Psoas muscle (tissue), 7 donors: ENCODE measurements at regions not wholly inside any gene's neighbourhood (a gene's known extent, or its start where the extent isn't known, plus 50 kb on each side); places are given as distances from the start of the nearest gene placed in this dataset.
A peak's percentile ranks its signal among the peaks of the same experiment; 100 is the strongest.

ENCODE experiments used
- ATAC-seq, 4 donors: fragments of 200-7000 bp; cut with Tn5 transposase; one replicate each; pipeline ENCODE4 v1.9.1; 2020; ENCODE audit warnings: moderate library complexity in 3 of 4, mild to moderate bottlenecking in 2 of 4
- DNase-seq, 2 donors: peaks; one replicate each; pipeline ENCODE4 v3.0.0-alpha.2; 2020
- H3K27ac ChIP-seq: fragments of 200-600 bp; one replicate; pipeline ENCODE4 v1.8.0; 2022
- H3K27me3 ChIP-seq, 3 donors: fragments of 200-600 bp in 1 of 3; one replicate each; pipeline versions ENCODE4 v1.6.1 to v1.8.0; 2013 to 2022; ENCODE audit warnings: low read length in 2 of 3, mild to moderate bottlenecking in 2 of 3, moderate library complexity in 1 of 3; ENCODE audit not compliant: insufficient read depth in 3 of 3
- H3K36me3 ChIP-seq, 2 donors: fragments of 200-600 bp in 1 of 2; one replicate each; pipeline versions ENCODE4 v1.6.1 to v1.8.0; 2013 to 2022; ENCODE audit warnings: low read depth in 1 of 2, mild to moderate bottlenecking in 1 of 2, moderate library complexity in 1 of 2; ENCODE audit not compliant: insufficient read depth in 1 of 2
- H3K4me1 ChIP-seq: fragments of 200-600 bp; one replicate; pipeline ENCODE4 v1.8.0; 2022
- H3K4me3 ChIP-seq: fragments of 200-600 bp; one replicate; pipeline ENCODE4 v1.8.0; 2022; ENCODE audit warnings: mild to moderate bottlenecking
- H3K9me3 ChIP-seq: fragments of 200-600 bp; one replicate; pipeline ENCODE4 v1.8.0; 2022
- CTCF ChIP-seq: fragments of 200-600 bp; IDR thresholded peaks from one replicate; pipeline ENCODE4 v1.8.0; 2022; ENCODE audit warnings: antibody characterized with exemption
- WGBS, 3 donors: extraction: QIAGEN DNeasy Blood & Tissue Kit; methylation state at CpG; one replicate each; pipeline versions ENCODE4 v1.1.6 to v1.1.7; 2013; 5-methylcytosine and 5-hydroxymethylcytosine counted together
- intact Hi-C, 2 donors: fragments of 100-400 bp; cut with DNase I; formaldehyde crosslinking; loops; one replicate each; pipeline versions ENCODE4 v1.11.0 to v1.14.2; 2022
- donor health status: healthy with polysubstance abuse.
- donor health status: DM: no; HTN: no; CAD: no; lungs with moderate emphysema.
- donor health status: Bipolar disorder and iron deficiency.
- donor health status: healthy.
- donor health status: DM: yes; HTN: yes; CAD: no.
- donor health status: DM: no; HTN: no; CAD: no.
- donor health status: DM: yes; HTN: yes; CAD: no.

- intact Hi-C loops: loop anchor here in 1 of 2 donors (5.0 kb wide), 1 partner anchor 67 kb away; no protein-coding TSS in a partner anchor
- ATAC-seq: no peak
- H3K4me3 ChIP-seq: no peak overlapping the region
- 4 to 22% (median 14%) methylated on average over 1 of the region's 1 CpG for WGBS, 3 donors
- peak overlapping the region; percentile 92 for H3K27ac ChIP-seq
- TF ChIP-seq CTCF: no peak
- H3K36me3 ChIP-seq: peaks cover 0 to 16% of the 10 kb centered on the region in 2 donors
- no peaks in the 10 kb centered on the region for H3K9me3 ChIP-seq
- H3K27me3 ChIP-seq: no peaks in the 10 kb centered on the region
- H3K4me1 ChIP-seq: peaks cover 79% of the 10 kb centered on the region
- no peak for DNase-seq
These were observed 70.9 kb upstream of the EDEM3 start for GRCh38 chr1:184825571-184825970.

GRCh38 chr1:184824691-184825323 is 70.1 kb upstream of the EDEM3 start:
- no peak for DNase-seq
- H3K36me3 ChIP-seq: peaks cover 0 to 23% of the 10 kb centered on the region in 2 donors
- no peaks in the 10 kb centered on the region for H3K9me3 ChIP-seq
- H3K4me3 ChIP-seq: no peak overlapping the region
- intact Hi-C loops: loop anchor here in 1 of 2 donors (5.0 kb wide), 1 partner anchor 67 kb away; no protein-coding TSS in a partner anchor
- peaks cover 72% of the 10 kb centered on the region for H3K4me1 ChIP-seq
- peak overlapping the region; percentile 92 for H3K27ac ChIP-seq
- 36 to 51% (median 43%) methylated on average over 3 of the region's 3 CpGs for WGBS, 3 donors
- no peak for TF ChIP-seq CTCF
- no peaks in the 10 kb centered on the region for H3K27me3 ChIP-seq
- ATAC-seq: no peak

- Histone ChIP-seq H3K36me3 (peaks cover 0 to 41% of the 10 kb centered on the region in 2 donors), H3K27me3 (no peaks in the 10 kb centered on the region), H3K4me3 (no peak overlapping the region), H3K9me3 (no peaks in the 10 kb centered on the region), H3K4me1 (peaks cover 60% of the 10 kb centered on the region), H3K27ac (peak overlapping the region; percentile 92)
- ATAC-seq (peak; percentile 75 to 89 (median 84)), DNase-seq (no peak)
- 28 to 37% (median 28%) methylated on average over 4 of the region's 4 CpGs for WGBS, 3 donors
- TF ChIP-seq CTCF: no peak
- intact Hi-C loops: no loop called here
These were observed 68.4 kb upstream of the EDEM3 start for GRCh38 chr1:184823080-184823479.

GRCh38 chr1:184822267-184822666 is 67.6 kb upstream of the EDEM3 start:
- DNase-seq (no peak), ATAC-seq (peak in 3 of 4 donors; percentile 16 to 38 (median 29))
- intact Hi-C loops: no loop called here
- no peaks in the 10 kb centered on the region for H3K9me3 ChIP-seq
- H3K27ac ChIP-seq: peak overlapping the region; percentile 92
- 52 to 59% (median 59%) methylated on average over 1 of the region's 1 CpG for WGBS, 3 donors
- no peaks in the 10 kb centered on the region for H3K27me3 ChIP-seq
- H3K4me1 ChIP-seq: peaks cover 54% of the 10 kb centered on the region
- H3K36me3 ChIP-seq: peaks cover 0 to 48% of the 10 kb centered on the region in 2 donors
- no peak overlapping the region for H3K4me3 ChIP-seq
- TF ChIP-seq CTCF: no peak

GRCh38 chr1:184821658-184822057 is 67.0 kb upstream of the EDEM3 start:
- Histone ChIP-seq H3K9me3 (no peaks in the 10 kb centered on the region), H3K27me3 (no peaks in the 10 kb centered on the region), H3K4me3 (no peak overlapping the region), H3K36me3 (peaks cover 0 to 54% of the 10 kb centered on the region in 2 donors), H3K27ac (peak overlapping the region; percentile 92), H3K4me1 (peaks cover 48% of the 10 kb centered on the region)
- TF ChIP-seq CTCF: no peak
- DNase-seq: no peak
- intact Hi-C loops: no loop called here
- no peak for ATAC-seq
- 46 to 75% (median 47%) methylated on average over 4 of the region's 4 CpGs for WGBS, 3 donors
